Choroid plexus epithelial cell (primary cell): ENCODE measurements at regions not wholly inside any gene's neighbourhood (a gene's known extent, or its start where the extent isn't known, plus 50 kb on each side); places are given as distances from the start of the nearest gene placed in this dataset.

ENCODE experiments used
- DNase-seq: peaks from one replicate; pipeline ENCODE4 v3.0.0-alpha.2; 2010; ENCODE audit warnings: low read depth
- H3K4me3 ChIP-seq: 2 replicates; pipeline ENCODE4 v1.5.1; 2011; ENCODE audit warnings: low read depth, mild to moderate bottlenecking, control low read depth, low read length, moderate library complexity
- TF ChIP-seq, protein P1 (sequence below): conservative IDR thresholded peaks from 2 replicates; pipeline ENCODE4 v1.5.1; 2011; ENCODE audit warnings: low read depth, mild to moderate bottlenecking, control low read depth, inconsistent platforms, low read length, moderate library complexity

DNA sequence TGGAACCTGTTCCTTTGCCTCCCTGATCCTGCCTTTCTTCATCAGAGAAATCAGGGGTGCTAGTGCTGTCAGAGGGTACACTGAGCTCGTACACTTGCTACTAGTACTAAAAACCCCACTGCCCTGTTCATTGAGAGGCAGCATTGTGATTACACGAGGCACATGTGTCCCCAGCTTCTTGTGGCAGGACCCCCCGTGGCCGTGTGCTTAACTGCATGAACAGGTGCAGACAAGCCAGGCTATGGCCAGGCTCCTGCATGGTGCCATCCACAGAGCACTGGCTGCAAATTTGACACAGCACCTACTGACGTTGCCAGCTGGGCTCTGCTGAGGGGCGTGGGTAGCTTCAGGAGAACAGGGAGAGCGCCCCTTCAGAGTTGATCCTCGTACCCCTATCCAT is 248.4 kb downstream of the GLI2 start:
- TF ChIP-seq, protein P1, sequence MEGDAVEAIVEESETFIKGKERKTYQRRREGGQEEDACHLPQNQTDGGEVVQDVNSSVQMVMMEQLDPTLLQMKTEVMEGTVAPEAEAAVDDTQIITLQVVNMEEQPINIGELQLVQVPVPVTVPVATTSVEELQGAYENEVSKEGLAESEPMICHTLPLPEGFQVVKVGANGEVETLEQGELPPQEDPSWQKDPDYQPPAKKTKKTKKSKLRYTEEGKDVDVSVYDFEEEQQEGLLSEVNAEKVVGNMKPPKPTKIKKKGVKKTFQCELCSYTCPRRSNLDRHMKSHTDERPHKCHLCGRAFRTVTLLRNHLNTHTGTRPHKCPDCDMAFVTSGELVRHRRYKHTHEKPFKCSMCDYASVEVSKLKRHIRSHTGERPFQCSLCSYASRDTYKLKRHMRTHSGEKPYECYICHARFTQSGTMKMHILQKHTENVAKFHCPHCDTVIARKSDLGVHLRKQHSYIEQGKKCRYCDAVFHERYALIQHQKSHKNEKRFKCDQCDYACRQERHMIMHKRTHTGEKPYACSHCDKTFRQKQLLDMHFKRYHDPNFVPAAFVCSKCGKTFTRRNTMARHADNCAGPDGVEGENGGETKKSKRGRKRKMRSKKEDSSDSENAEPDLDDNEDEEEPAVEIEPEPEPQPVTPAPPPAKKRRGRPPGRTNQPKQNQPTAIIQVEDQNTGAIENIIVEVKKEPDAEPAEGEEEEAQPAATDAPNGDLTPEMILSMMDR = no peak
- DNase-seq = no peak
- H3K4me3 ChIP-seq = no peak overlapping the region

DNA sequence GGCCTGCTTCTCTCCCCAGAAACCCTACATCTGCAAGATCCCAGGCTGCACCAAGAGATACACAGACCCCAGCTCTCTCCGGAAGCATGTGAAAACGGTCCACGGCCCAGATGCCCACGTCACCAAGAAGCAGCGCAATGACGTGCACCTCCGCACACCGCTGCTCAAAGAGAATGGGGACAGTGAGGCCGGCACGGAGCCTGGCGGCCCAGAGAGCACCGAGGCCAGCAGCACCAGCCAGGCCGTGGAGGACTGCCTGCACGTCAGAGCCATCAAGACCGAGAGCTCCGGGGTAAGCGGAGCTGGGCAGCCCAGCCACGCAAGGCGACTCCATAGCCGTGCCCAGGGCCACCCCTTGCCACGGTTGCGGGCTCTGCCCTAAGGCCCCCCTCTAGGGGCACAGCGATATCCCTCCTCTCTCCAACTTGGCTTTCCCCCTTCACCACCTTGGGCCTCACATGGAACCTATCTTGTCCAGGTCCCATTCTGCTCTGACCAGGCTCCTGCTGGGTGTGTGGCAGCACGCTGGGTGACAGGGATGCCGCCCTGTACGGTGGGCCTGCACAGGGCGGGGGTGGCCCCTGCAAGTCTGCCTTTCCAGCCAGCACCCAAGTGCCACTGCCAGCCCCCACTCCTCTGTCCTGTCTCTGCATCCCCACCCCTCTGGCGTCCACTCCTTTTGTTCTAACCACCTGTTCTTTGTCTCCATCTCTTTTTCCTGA is 248.9 kb downstream of the GLI2 start:
- no peak for DNase-seq
- H3K4me3 ChIP-seq = no peak overlapping the region
- TF ChIP-seq, protein P1 = no peak

DNA sequence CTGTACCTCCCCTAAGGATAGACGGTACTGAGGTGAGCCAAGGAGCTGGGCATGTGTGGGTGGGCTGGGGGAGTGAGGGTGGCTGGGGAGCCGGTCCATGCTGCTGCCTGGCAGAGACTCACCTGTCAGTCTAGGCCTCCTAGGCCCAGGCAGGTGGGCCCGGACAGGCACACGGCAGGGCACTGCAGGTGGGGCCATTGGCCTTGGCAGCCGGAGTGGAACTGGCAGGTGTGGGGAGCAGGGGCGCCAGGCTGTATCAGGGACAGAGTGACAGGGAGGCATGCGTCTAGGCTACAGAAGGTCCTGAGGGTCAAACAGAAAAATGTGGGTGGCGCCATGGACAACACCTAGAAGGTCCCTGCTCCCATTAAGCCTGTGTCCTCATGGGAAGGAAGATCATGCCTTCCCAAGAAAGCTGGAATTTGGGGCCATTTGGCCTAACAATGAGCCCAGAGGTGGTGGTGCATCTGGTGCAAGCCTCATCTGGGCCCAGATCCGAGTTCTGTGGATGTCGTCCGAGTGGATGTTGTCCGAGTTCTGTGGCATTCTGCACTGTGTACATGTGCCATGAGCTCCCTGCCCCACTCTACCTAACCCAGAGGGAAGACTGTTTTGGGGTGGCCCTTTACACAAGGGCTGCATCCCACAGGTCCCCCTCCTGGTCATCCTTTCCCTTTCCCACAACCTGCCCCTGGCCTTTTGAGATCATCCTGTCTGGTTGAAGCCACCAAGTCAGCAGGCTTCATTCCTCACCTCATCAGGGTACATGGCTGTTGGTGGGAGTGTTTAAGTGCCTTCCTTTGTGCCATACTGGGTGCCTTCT is 249.7 kb downstream of the GLI2 start:
- H3K4me3 ChIP-seq = no peak overlapping the region
- no peak for DNase-seq

DNA sequence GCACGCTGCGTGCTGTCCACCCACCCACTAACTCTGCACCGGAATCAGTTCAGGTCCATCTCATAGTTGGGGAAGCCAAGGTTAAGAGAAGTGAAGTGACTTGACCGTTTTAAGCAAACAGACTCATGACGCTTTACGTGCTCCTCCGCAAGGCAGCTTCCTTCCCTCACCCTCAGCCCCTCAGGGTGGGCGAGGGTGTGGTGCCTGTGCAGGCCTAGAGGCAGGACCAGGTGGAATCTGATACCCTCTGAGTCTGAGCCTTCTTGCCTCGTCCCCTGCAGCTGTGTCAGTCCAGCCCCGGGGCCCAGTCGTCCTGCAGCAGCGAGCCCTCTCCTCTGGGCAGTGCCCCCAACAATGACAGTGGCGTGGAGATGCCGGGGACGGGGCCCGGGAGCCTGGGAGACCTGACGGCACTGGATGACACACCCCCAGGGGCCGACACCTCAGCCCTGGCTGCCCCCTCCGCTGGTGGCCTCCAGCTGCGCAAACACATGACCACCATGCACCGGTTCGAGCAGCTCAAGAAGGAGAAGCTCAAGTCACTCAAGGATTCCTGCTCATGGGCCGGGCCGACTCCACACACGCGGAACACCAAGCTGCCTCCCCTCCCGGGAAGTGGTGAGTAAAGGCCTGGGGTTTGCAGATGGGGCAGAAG is 250.5 kb downstream of the GLI2 start:
- TF ChIP-seq, protein P1 = no peak
- DNase-seq = no peak
- no peak overlapping the region for H3K4me3 ChIP-seq

More for the DNA sequence above, 249.7 kb downstream of the GLI2 start:
- TF ChIP-seq, protein P1 = no peak

DNA sequence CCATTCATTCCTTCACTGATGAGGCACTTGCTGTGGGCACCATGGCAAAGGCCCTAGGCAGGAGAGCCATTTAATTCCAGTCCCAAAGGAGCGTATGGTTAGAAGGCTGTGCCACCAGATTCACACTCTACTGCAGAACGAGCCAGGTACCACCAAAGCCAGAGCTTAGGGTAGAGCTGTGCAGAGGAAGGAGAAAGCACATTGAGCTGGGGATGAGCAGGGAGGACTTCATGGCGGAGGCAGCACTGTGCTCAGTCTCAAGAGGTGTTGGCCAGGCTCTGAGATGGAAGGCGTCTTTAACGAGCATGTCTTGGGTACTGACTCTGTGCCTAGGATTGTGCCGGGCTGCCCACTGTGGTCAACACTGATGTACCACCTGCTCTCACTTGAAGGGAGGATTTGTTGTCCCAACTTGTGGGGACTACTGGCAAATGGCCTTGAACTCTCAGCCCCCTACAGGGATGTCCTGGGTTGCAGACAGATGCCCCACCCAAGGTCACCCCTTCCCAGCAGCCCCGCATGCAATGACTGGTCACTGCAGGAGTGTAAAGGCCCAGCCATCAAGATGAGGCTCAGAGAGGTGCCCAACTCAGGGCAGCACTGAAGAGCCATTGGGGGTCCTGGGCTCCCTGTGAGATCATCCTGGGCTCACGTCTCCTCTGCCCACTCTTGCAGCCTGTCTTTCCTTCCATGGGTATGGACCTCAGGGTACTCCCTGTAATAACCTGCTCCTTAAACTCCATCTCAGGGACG is 251.4 kb downstream of the GLI2 start:
- TF ChIP-seq, protein P1 = no peak
- no peak for DNase-seq
- H3K4me3 ChIP-seq = no peak overlapping the region

DNA sequence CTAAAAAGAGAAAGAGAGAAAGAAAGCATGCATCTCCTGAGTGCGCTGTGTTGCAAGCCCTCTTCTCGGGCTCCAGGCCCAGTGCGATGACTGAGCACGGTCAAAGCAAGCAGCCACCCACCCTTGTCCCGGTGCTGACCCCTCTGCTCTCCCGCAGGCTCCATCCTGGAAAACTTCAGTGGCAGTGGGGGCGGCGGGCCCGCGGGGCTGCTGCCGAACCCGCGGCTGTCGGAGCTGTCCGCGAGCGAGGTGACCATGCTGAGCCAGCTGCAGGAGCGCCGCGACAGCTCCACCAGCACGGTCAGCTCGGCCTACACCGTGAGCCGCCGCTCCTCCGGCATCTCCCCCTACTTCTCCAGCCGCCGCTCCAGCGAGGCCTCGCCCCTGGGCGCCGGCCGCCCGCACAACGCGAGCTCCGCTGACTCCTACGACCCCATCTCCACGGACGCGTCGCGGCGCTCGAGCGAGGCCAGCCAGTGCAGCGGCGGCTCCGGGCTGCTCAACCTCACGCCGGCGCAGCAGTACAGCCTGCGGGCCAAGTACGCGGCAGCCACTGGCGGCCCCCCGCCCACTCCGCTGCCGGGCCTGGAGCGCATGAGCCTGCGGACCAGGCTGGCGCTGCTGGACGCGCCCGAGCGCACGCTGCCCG is 252.5 kb downstream of the GLI2 start:
- TF ChIP-seq, protein P1 = no peak
- DNase-seq = no peak
- no peak overlapping the region for H3K4me3 ChIP-seq
